Activated CD8-positive, alpha-beta T cell treated with anti-CD3 and anti-CD28 coated beads for 36 hours (primary cell): ENCODE measurements at regions not wholly inside any gene's neighbourhood (a gene's known extent, or its start where the extent isn't known, plus 50 kb on each side); places are given as distances from the start of the nearest gene placed in this dataset.

Source experiments
- ATAC-seq: fragments of 200-7000 bp; cut with Tn5 transposase; one replicate; pipeline ENCODE4 v1.10.0; 2021; ENCODE audit warnings: mild to moderate bottlenecking, moderate library complexity
- CTCF ChIA-PET: fragments of 350-600 bp; sonication (Branson Sonifier 250); formaldehyde crosslinking; loops from one replicate; lab custom pipeline; 2021; ENCODE audit warnings: antibody characterized with exemption; lab: Charles Lee
- POLR2A ChIA-PET: fragments of 350-600 bp; sonication (Branson Sonifier 250); formaldehyde crosslinking; loops from one replicate; lab custom pipeline; 2021; ENCODE audit warnings: antibody characterized with exemption; lab: Charles Lee
- DNase-seq: peaks from one replicate; pipeline ENCODE4 v3.0.0-alpha.2; 2020
- H3K27ac Mint-ChIP-seq: one replicate; pipeline ENCODE4 v1.8.0; 2021; ENCODE audit warnings: mild to moderate bottlenecking, mixed read lengths
- H3K27me3 Mint-ChIP-seq: one replicate; pipeline ENCODE4 v1.8.0; 2021; ENCODE audit warnings: mixed read lengths
- H3K36me3 Mint-ChIP-seq: one replicate; pipeline ENCODE4 v1.8.0; 2021; ENCODE audit warnings: low read depth, mixed read lengths
- H3K4me1 Mint-ChIP-seq: one replicate; pipeline ENCODE4 v1.8.0; 2021; ENCODE audit warnings: low read depth, mixed read lengths
- H3K4me3 Mint-ChIP-seq: one replicate; pipeline ENCODE4 v1.8.0; 2021; ENCODE audit warnings: mild to moderate bottlenecking, moderate library complexity, mixed read lengths
- H3K9me3 Mint-ChIP-seq: one replicate; pipeline ENCODE4 v1.8.0; 2021; ENCODE audit warnings: mixed read lengths
- CTCF ChIP-seq: fragments of 200-600 bp; IDR thresholded peaks from one replicate; pipeline ENCODE4 v1.8.0; 2022; ENCODE audit warnings: antibody characterized with exemption, mild to moderate bottlenecking
- intact Hi-C: fragments of 100-400 bp; cut with micrococcal nuclease; formaldehyde crosslinking; loops from one replicate; pipeline ENCODE4 v1.10.0; 2022

GRCh38 chr4:119834906-119835612 lies 206.5 kb upstream of the PDE5A start:
- no peaks in the 10 kb centered on the region for H3K4me1 Mint-ChIP-seq
- no peaks in the 10 kb centered on the region for H3K27me3 Mint-ChIP-seq
- POLR2A ChIA-PET, result no interaction called here
- H3K36me3 Mint-ChIP-seq, result no peaks in the 10 kb centered on the region
- CTCF ChIA-PET, result no interaction called here
- intact Hi-C loops, result no loop called here
- no peak for TF ChIP-seq CTCF
- H3K4me3 Mint-ChIP-seq, result no peak overlapping the region
- DNase-seq, result no peak
- peaks cover 2% of the 10 kb centered on the region for H3K9me3 Mint-ChIP-seq
- H3K27ac Mint-ChIP-seq, result no peak overlapping the region
- no peak for ATAC-seq

GRCh38 chr4:119833611-119834010 lies 205.0 kb upstream of the PDE5A start:
- ChIA-PET CTCF (no interaction called here), POLR2A (no interaction called here)
- H3K27ac Mint-ChIP-seq, result no peak overlapping the region
- H3K27me3 Mint-ChIP-seq, result no peaks in the 10 kb centered on the region
- no peak for DNase-seq
- H3K9me3 Mint-ChIP-seq, result no peaks in the 10 kb centered on the region
- TF ChIP-seq CTCF, result no peak
- intact Hi-C loops, result no loop called here
- no peaks in the 10 kb centered on the region for H3K36me3 Mint-ChIP-seq
- ATAC-seq, result no peak
- H3K4me3 Mint-ChIP-seq, result no peak overlapping the region
- H3K4me1 Mint-ChIP-seq, result no peaks in the 10 kb centered on the region

- ChIA-PET POLR2A (no interaction called here), CTCF (no interaction called here)
- ATAC-seq (no peak), DNase-seq (no peak)
- Mint-ChIP-seq H3K27me3 (no peaks in the 10 kb centered on the region), H3K36me3 (no peaks in the 10 kb centered on the region), H3K27ac (no peak overlapping the region), H3K4me1 (no peaks in the 10 kb centered on the region), H3K9me3 (no peaks in the 10 kb centered on the region), H3K4me3 (no peak overlapping the region)
- intact Hi-C loops, result no loop called here
- no peak for TF ChIP-seq CTCF
Observed at GRCh38 chr4:119832776-119833175, 204.2 kb upstream of the PDE5A start.

- no peak overlapping the region for H3K27ac Mint-ChIP-seq
- TF ChIP-seq CTCF, result no peak
- no peaks in the 10 kb centered on the region for H3K27me3 Mint-ChIP-seq
- ChIA-PET POLR2A (no interaction called here), CTCF (no interaction called here)
- no peak for DNase-seq
- H3K9me3 Mint-ChIP-seq, result no peaks in the 10 kb centered on the region
- no peak overlapping the region for H3K4me3 Mint-ChIP-seq
- ATAC-seq, result no peak
- intact Hi-C loops, result no loop called here
- no peaks in the 10 kb centered on the region for H3K36me3 Mint-ChIP-seq
- H3K4me1 Mint-ChIP-seq, result no peaks in the 10 kb centered on the region
Observed at GRCh38 chr4:119829326-119829725, 200.7 kb upstream of the PDE5A start.

GRCh38 chr4:119825696-119826095 lies 197.1 kb upstream of the PDE5A start:
- H3K4me1 Mint-ChIP-seq, result no peaks in the 10 kb centered on the region
- ChIA-PET POLR2A (no interaction called here), CTCF (no interaction called here)
- H3K27me3 Mint-ChIP-seq, result peaks cover 2% of the 10 kb centered on the region
- no peak for TF ChIP-seq CTCF
- peaks cover 2% of the 10 kb centered on the region for H3K9me3 Mint-ChIP-seq
- intact Hi-C loops, result no loop called here
- DNase-seq (no peak), ATAC-seq (no peak)
- H3K4me3 Mint-ChIP-seq, result no peak overlapping the region
- H3K27ac Mint-ChIP-seq, result no peak overlapping the region
- H3K36me3 Mint-ChIP-seq, result no peaks in the 10 kb centered on the region
